MCF 10A (cell line): ENCODE measurements at regions not wholly inside any gene's neighbourhood (a gene's known extent, or its start where the extent isn't known, plus 50 kb on each side); places are given as distances from the start of the nearest gene placed in this dataset.

ENCODE experiments used
- BruUV-seq: library from RNA; stranded (reverse); fragments of 400-500 nt; replicated peaks from 2 replicates; lab custom pipeline; 2021; lab: Mats Ljungman, UMichigan
- CTCF ChIA-PET: fragments of 300-600 bp; sonication (Branson Sonifier 250); formaldehyde crosslinking; extraction: SDS; loops from one replicate; lab custom pipeline; 2021; ENCODE audit warnings: antibody characterized with exemption, inconsistent platforms; lab: Yijun Ruan, JAX
- POLR2A ChIA-PET: fragments of 300-600, 350-650 bp; sonication (Branson Sonifier 250); formaldehyde crosslinking; extraction: SDS; loops from one replicate; lab custom pipeline; 2020; ENCODE audit warnings: antibody characterized with exemption, inconsistent platforms; lab: Yijun Ruan, JAX
- DNase-seq: peaks from one replicate; pipeline ENCODE4 v3.0.0-alpha.2; 2018; ENCODE audit not compliant: unreplicated experiment
- H3K27ac Mint-ChIP-seq: one replicate; pipeline ENCODE4 v1.8.0; 2022; ENCODE audit warnings: mild to moderate bottlenecking, low read depth, mixed read lengths; ENCODE audit not compliant: unreplicated experiment
- H3K27me3 Mint-ChIP-seq: one replicate; pipeline ENCODE4 v1.8.0; 2022; ENCODE audit warnings: mixed read lengths; ENCODE audit not compliant: insufficient read depth, unreplicated experiment
- H3K36me3 Mint-ChIP-seq: one replicate; pipeline ENCODE4 v1.8.0; 2022; ENCODE audit warnings: mild to moderate bottlenecking, moderate library complexity, mixed read lengths; ENCODE audit not compliant: insufficient read depth, unreplicated experiment
- H3K4me1 Mint-ChIP-seq: one replicate; pipeline ENCODE4 v1.8.0; 2022; ENCODE audit warnings: mixed read lengths; ENCODE audit not compliant: insufficient read depth, unreplicated experiment
- H3K4me3 Mint-ChIP-seq: one replicate; pipeline ENCODE4 v1.8.0; 2022; ENCODE audit warnings: mild to moderate bottlenecking, moderate library complexity, mixed read lengths; ENCODE audit not compliant: unreplicated experiment
- H3K9me3 Mint-ChIP-seq: one replicate; pipeline ENCODE4 v1.8.0; 2022; ENCODE audit warnings: mixed read lengths; ENCODE audit not compliant: unreplicated experiment
- CTCF ChIP-seq: fragments of 200-600 bp; IDR thresholded peaks from one replicate; pipeline ENCODE4 v1.8.0; 2022; ENCODE audit warnings: antibody characterized with exemption, mild to moderate bottlenecking; ENCODE audit not compliant: unreplicated experiment
- intact Hi-C: fragments of 100-400 bp; cut with micrococcal nuclease; formaldehyde crosslinking; loops from 2 replicates; pipeline ENCODE4 v1.14.1; 2022

DNA sequence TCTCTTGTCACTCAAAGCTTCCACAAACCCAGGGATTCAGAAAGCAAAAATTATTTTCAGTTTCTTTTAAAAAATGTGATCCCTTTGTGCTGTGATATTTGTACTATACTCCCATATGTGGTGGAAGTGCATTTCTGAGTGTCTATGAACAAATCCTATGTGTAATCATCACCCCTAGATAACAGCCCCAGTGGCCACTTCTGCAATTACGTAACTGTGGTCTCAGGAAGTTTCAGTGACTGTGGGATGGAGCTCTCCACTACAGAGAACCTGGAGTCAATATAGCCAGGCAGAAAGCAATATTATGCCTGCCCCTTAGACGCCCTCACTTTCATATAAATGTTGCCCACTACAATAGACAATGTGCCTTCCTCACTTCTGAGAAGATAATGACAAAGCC is 1101.7 kb upstream of the GHITM start:
- Mint-ChIP-seq H3K9me3 (peaks cover 13% of the 10 kb centered on the region), H3K4me1 (no peaks in the 10 kb centered on the region), H3K36me3 (peaks cover 4% of the 10 kb centered on the region), H3K27ac (no peak overlapping the region), H3K4me3 (no peak overlapping the region), H3K27me3 (no peaks in the 10 kb centered on the region)
- intact Hi-C loops, result no loop called here
- ChIA-PET POLR2A (no interaction called here), CTCF (no interaction called here)
- no TSS peak for BruUV-seq
- peak; percentile 11 for DNase-seq
- no peak for TF ChIP-seq CTCF

GRCh38 chr10:83038631-83039030 is 1100.7 kb upstream of the GHITM start:
- H3K36me3 Mint-ChIP-seq, result peaks cover 4% of the 10 kb centered on the region
- intact Hi-C loops, result no loop called here
- no peak overlapping the region for H3K4me3 Mint-ChIP-seq
- BruUV-seq, result no TSS peak
- DNase-seq, result no peak
- H3K4me1 Mint-ChIP-seq, result no peaks in the 10 kb centered on the region
- no peak for TF ChIP-seq CTCF
- H3K27ac Mint-ChIP-seq, result no peak overlapping the region
- ChIA-PET POLR2A (no interaction called here), CTCF (no interaction called here)
- H3K9me3 Mint-ChIP-seq, result peaks cover 11% of the 10 kb centered on the region
- no peaks in the 10 kb centered on the region for H3K27me3 Mint-ChIP-seq

- intact Hi-C loops, result no loop called here
- ChIA-PET CTCF (interaction anchor here (0.9 kb wide), 1 partner anchor 826 kb away, joined by 3 read pairs; no protein-coding TSS in a partner anchor), POLR2A (no interaction called here)
- Mint-ChIP-seq H3K27me3 (no peaks in the 10 kb centered on the region), H3K9me3 (no peaks in the 10 kb centered on the region), H3K27ac (no peak overlapping the region), H3K4me1 (no peaks in the 10 kb centered on the region), H3K36me3 (peaks cover 5% of the 10 kb centered on the region), H3K4me3 (no peak overlapping the region)
- BruUV-seq, result no TSS peak
- TF ChIP-seq CTCF, result no peak
- no peak for DNase-seq
Observed at GRCh38 chr10:83045731-83046130, 1093.6 kb upstream of the GHITM start.

DNA sequence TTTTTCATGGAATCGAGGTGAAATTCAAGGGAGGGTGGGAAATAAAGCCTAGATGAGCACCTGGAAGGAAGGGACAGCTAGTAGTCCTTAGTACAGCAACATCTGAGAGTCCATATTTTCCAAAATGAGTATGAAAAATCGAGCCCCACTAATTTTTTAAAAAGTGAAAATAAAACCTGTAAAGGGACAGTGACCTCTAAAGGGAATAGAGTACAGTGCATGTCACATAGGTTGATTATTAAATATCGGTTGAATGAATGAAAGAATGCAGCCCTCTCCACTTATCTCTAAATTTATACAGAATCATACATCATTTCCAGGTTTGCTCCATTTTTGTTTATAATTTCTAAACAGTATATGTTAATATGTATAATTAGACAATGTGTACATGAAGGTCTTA is 1088.5 kb upstream of the GHITM start:
- Mint-ChIP-seq H3K9me3 (no peaks in the 10 kb centered on the region), H3K4me3 (no peak overlapping the region), H3K4me1 (no peaks in the 10 kb centered on the region), H3K36me3 (no peaks in the 10 kb centered on the region), H3K27ac (no peak overlapping the region), H3K27me3 (no peaks in the 10 kb centered on the region)
- DNase-seq, result no peak
- no TSS peak for BruUV-seq
- ChIA-PET POLR2A (no interaction called here), CTCF (interaction anchor here (0.6 to 1.0 kb wide), 11 partner anchors 12 to 1844 kb away, joined by 3 to 6 read pairs (median 3); no protein-coding TSS in a partner anchor)
- peak; percentile 11 for TF ChIP-seq CTCF
- intact Hi-C loops, result no loop called here
